ENCODE measurements at regions not wholly inside any gene's neighbourhood (a gene's known extent, or its start where the extent isn't known, plus 50 kb on each side); places are given as distances from the start of the nearest gene placed in this dataset.

DNA sequence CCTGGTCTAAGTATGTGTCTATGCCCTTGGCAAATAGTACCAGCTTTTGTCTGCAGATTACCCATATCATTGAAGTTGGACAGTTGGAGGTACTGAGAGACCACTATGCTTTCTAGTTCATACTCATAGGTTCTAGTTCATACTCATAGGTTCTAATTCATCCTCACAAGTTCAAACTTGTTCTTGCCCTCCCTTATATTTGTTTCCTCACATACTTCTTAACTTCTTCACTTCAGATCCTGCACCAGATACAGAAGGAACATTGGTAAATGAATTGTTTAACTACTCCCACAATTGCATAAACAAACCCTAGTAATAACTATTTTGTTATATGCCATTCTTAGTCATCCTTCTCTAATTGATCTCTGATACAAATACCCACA is 172.2 kb downstream of the SLITRK1 start:
- no peak overlapping the region for H3K4me3 ChIP-seq (replicated peaks; ENCODE audit: low read depth, low read length)
- TF ChIP-seq, protein P1, sequence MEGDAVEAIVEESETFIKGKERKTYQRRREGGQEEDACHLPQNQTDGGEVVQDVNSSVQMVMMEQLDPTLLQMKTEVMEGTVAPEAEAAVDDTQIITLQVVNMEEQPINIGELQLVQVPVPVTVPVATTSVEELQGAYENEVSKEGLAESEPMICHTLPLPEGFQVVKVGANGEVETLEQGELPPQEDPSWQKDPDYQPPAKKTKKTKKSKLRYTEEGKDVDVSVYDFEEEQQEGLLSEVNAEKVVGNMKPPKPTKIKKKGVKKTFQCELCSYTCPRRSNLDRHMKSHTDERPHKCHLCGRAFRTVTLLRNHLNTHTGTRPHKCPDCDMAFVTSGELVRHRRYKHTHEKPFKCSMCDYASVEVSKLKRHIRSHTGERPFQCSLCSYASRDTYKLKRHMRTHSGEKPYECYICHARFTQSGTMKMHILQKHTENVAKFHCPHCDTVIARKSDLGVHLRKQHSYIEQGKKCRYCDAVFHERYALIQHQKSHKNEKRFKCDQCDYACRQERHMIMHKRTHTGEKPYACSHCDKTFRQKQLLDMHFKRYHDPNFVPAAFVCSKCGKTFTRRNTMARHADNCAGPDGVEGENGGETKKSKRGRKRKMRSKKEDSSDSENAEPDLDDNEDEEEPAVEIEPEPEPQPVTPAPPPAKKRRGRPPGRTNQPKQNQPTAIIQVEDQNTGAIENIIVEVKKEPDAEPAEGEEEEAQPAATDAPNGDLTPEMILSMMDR (IDR thresholded peaks at IDR 0.05; ENCODE audit: low read depth, low read length, missing control alignments): no peak
- DNase-seq (ENCODE audit: extremely low read depth, low read depth): no peak

DNA sequence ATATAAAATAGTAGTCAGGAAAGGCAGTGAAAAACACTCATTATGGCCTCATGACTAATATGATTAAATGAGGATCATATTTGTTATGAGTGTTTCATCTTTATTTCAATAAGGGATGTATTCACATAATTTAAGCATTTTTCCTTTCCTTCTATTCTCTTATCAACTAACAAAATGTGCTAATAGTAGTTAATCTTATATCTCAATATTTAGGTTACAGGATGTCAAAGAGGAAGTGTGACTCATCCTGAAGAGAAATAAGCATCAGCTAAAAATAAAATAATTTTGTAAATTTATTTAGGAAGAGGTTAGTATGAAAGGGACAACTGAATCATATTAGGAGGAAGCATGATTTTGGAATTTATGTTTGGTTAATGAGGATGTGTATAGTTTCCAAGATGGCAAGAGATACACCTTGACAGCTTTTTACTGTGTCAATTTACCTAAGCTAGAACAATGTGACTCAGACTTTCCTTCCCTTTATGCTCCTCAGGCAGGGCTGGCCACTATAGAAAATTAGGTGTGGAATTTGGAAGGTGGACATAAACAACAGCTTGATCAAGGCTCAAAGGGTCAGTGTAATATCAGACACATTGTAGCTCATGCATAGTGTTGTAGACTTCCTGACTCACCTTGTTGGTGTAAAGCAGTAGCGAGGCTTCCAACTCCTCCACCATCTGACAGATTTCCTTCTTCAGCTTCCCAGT is 172.7 kb downstream of the SLITRK1 start:
- TF ChIP-seq, protein P1 (IDR thresholded peaks at IDR 0.05; ENCODE audit: low read depth, low read length, missing control alignments): no peak
- no peak for DNase-seq (ENCODE audit: extremely low read depth, low read depth)
- no peak overlapping the region for H3K4me3 ChIP-seq (replicated peaks; ENCODE audit: low read depth, low read length)

DNA sequence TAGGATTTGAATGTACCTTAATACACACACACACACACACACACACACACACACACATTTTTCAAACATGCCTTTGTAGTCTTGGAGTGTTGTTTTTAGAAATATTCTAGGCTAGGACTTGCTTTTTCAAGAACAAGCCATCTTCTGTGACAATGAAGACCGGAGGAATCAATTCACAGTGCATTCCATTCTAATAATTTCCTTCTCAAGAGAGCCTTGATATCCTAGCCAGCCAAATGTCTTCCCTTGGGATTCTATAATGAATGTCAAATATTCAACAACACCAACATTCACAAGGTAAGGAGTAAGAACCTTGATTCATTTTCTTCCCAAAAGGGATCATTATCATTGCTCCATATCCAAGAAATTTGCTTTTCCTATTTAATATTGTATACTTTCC is 180.3 kb downstream of the SLITRK1 start:
- H3K4me3 ChIP-seq (replicated peaks; ENCODE audit: low read depth, low read length): no peak overlapping the region
- TF ChIP-seq, protein P1 (IDR thresholded peaks at IDR 0.05; ENCODE audit: low read depth, low read length, missing control alignments): no peak
- DNase-seq (ENCODE audit: extremely low read depth, low read depth): no peak

DNA sequence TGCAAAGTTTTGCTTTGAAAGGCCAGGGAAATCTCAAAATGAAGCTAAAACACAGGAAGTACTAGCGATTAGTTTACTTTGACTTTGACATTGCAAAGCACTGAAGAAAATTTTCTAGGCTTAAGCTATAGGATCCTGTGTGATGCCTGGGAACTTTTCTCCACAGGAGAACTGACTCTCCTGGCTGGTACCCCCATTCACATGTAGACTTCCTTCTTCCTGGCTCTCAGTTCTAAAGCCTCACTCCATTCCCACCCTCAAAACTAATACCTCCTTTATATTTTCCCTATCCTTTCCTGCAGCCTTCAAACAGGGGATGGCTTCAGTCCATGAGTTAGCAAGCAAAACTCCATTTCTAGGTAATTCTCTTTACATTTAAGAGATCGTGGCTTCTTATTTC is 189.5 kb downstream of the SLITRK1 start:
- no peak overlapping the region for H3K4me3 ChIP-seq (replicated peaks; ENCODE audit: low read depth, low read length)
- TF ChIP-seq, protein P1 (IDR thresholded peaks at IDR 0.05; ENCODE audit: low read depth, low read length, missing control alignments): no peak
- DNase-seq (ENCODE audit: extremely low read depth, low read depth): no peak

DNA sequence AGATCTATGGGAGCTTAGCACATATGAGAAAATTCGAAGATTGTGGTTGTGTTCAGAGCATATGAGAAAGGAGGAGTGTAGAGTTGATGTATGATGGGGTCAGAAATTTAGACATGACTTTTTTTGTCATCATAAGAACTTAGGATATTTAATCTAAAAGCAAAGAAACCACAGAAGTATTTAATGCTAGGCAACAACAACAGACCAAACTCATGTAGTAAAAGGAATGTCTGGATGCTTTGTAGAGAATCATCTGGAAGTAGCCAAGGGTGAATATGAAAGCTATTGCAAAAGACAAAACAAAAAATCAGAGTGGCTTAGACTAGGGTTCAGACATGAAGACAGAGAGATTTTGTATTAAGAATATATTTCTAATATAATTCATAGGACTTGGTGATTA is 190.3 kb downstream of the SLITRK1 start:
- DNase-seq (ENCODE audit: extremely low read depth, low read depth): no peak
- TF ChIP-seq, protein P1 (IDR thresholded peaks at IDR 0.05; ENCODE audit: low read depth, low read length, missing control alignments): no peak
- H3K4me3 ChIP-seq (replicated peaks; ENCODE audit: low read depth, low read length): no peak overlapping the region

DNA sequence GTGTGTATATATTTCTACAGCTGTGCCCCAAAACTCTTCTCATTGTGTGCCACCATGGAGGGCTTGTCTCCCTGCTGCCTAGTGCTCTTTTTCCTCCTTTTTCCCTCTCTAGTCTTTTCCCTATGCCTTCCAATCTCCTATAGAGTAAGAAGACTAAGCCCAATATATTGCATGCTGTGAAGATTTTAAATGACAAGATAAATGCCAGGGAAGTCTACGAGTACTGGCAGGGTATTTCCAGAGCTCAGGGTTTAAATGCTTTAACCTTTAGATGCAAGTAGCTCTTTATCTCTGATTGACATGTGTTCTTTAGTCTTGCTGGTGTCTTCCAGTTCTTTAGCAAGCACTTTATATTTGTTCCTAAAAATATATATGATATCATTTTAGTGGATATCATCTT is 200.7 kb downstream of the SLITRK1 start:
- no peak overlapping the region for H3K4me3 ChIP-seq (replicated peaks; ENCODE audit: low read depth, low read length)
- TF ChIP-seq, protein P1 (IDR thresholded peaks at IDR 0.05; ENCODE audit: low read depth, low read length, missing control alignments): no peak
- DNase-seq (ENCODE audit: extremely low read depth, low read depth): no peak

DNA sequence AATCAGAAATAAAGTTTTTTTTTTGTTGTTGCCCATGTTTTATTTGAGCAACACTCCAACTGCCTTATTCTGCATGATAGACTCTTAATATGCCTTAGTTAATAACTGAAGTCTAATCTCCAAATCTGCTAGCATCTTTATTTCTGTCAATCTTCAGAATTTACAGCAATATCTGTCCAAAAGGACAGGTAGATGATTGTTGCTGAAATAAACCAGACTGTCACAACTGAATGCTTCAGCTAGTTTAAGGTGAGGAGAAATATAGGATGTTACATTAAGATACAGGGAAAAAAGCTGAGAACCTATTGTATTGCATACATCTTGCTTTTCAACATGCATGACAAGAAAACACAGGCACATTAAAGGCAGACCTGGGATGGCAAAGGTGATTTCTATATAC is 204.3 kb downstream of the SLITRK1 start:
- H3K4me3 ChIP-seq (replicated peaks; ENCODE audit: low read depth, low read length): no peak overlapping the region
- DNase-seq (ENCODE audit: extremely low read depth, low read depth): no peak
- TF ChIP-seq, protein P1 (IDR thresholded peaks at IDR 0.05; ENCODE audit: low read depth, low read length, missing control alignments): no peak
